PC-3 (cell line): ENCODE measurements at regions not wholly inside any gene's neighbourhood (a gene's known extent, or its start where the extent isn't known, plus 50 kb on each side); places are given as distances from the start of the nearest gene placed in this dataset.

Experiments
- EZH2 ChIP-seq: fragments of 300-600 bp; sonication (generic); IDR thresholded peaks from one replicate; pipeline ENCODE4 v1.6.1; 2017; ENCODE audit warnings: antibody characterized with exemption, mild to moderate bottlenecking, low read length; ENCODE audit not compliant: unreplicated experiment
- EZH2phosphoT487 ChIP-seq: fragments of 300-600 bp; sonication (generic); IDR thresholded peaks from 2 replicates; pipeline ENCODE4 v1.6.1; 2018; ENCODE audit warnings: mild to moderate bottlenecking, antibody characterized with exemption, low read length, borderline replicate concordance
- TF ChIP-seq, protein P1 (sequence below): fragments of 300-600 bp; sonication (generic); conservative IDR thresholded peaks from 2 replicates; pipeline ENCODE4 v1.5.1; 2017; ENCODE audit warnings: antibody characterized with exemption, low read depth, mild to moderate bottlenecking, low read length

DNA sequence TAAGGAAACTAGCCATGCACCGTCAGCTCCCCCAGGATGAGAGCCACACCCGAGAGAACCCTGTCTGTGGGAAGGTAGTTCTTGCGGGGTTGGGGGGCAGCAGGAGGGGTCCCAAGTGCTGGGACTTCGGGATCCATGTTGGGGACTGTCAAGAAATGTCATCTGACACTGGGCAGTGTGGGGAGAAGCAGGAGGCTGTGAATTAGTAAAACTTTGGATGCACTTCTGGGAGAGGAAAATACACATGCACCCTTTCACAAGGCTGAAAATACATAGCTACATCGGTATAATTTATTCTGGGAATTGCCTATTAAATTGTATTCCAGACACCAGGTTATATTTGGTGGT is 109.6 kb upstream of the RPS23 start:
- TF ChIP-seq, protein P1, sequence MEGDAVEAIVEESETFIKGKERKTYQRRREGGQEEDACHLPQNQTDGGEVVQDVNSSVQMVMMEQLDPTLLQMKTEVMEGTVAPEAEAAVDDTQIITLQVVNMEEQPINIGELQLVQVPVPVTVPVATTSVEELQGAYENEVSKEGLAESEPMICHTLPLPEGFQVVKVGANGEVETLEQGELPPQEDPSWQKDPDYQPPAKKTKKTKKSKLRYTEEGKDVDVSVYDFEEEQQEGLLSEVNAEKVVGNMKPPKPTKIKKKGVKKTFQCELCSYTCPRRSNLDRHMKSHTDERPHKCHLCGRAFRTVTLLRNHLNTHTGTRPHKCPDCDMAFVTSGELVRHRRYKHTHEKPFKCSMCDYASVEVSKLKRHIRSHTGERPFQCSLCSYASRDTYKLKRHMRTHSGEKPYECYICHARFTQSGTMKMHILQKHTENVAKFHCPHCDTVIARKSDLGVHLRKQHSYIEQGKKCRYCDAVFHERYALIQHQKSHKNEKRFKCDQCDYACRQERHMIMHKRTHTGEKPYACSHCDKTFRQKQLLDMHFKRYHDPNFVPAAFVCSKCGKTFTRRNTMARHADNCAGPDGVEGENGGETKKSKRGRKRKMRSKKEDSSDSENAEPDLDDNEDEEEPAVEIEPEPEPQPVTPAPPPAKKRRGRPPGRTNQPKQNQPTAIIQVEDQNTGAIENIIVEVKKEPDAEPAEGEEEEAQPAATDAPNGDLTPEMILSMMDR: no peak
- TF ChIP-seq EZH2phosphoT487: no peak
- TF ChIP-seq EZH2: no peak
